LNCaP clone FGC (cell line): ENCODE measurements at regions not wholly inside any gene's neighbourhood (a gene's known extent, or its start where the extent isn't known, plus 50 kb on each side); places are given as distances from the start of the nearest gene placed in this dataset.
"Not testable (repeated sequence)": the region's sequence is repeated elsewhere in the genome, so short reads cannot be mapped to it uniquely, and the experiment has no call there.

Experiments used
- DNase-seq: peaks from one replicate; pipeline ENCODE4 v3.0.0-alpha.2; 2011; ENCODE audit warnings: low read depth
- H3K4me3 ChIP-seq: 2 replicates; pipeline ENCODE4 v1.5.1; 2011; ENCODE audit warnings: mild to moderate bottlenecking, low read depth, low read length, control low read depth
- TF ChIP-seq, protein P1 (sequence below): IDR thresholded peaks from 2 replicates; pipeline ENCODE4 v1.5.1; 2012; ENCODE audit warnings: mild to moderate bottlenecking; ENCODE audit not compliant: control insufficient read depth, insufficient read depth; ENCODE audit errors: extremely low read depth

DNA sequence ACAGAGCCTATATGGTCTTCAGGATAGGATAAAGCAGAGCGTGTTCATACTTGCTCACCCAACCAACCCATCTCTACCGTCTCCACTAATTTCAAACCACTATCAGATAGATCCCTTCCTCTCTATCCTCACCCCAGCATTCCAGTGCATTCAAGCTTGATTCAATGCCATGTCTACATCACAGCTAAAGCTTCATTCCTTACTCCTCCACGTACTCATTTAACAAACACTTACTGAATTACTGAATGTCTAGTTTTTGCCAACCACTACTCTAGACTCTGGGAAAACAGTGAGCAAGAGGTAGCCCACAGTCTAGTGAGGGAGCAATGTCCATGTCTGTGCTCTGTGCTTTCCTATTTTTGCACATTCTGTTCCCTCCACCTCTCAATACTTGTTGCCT, 163.5 kb upstream of the MSX2 start:
- TF ChIP-seq, protein P1, sequence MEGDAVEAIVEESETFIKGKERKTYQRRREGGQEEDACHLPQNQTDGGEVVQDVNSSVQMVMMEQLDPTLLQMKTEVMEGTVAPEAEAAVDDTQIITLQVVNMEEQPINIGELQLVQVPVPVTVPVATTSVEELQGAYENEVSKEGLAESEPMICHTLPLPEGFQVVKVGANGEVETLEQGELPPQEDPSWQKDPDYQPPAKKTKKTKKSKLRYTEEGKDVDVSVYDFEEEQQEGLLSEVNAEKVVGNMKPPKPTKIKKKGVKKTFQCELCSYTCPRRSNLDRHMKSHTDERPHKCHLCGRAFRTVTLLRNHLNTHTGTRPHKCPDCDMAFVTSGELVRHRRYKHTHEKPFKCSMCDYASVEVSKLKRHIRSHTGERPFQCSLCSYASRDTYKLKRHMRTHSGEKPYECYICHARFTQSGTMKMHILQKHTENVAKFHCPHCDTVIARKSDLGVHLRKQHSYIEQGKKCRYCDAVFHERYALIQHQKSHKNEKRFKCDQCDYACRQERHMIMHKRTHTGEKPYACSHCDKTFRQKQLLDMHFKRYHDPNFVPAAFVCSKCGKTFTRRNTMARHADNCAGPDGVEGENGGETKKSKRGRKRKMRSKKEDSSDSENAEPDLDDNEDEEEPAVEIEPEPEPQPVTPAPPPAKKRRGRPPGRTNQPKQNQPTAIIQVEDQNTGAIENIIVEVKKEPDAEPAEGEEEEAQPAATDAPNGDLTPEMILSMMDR = no peak
- DNase-seq = no peak
- H3K4me3 ChIP-seq = no peak overlapping the region

DNA sequence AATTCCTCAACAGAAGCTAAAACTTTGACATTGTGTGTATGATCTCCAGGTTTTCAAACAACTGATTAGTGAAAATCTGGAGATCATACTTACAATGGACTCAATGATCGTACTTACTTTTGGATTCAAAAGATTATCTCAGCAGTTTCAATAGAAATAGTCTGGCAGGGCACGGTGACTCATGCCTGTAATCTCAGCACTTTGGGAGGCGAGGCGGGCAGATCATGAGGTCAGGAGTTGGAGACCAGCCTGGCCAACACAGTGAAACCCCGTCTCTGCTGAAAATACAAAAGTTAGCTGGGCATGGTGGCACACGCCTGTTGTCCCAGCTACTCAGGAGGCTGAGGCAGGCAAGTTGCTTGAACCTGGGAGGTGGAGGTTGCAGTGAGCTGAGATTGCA, 161.3 kb upstream of the MSX2 start:
- DNase-seq, H3K4me3 ChIP-seq: not testable (repeated sequence)

DNA sequence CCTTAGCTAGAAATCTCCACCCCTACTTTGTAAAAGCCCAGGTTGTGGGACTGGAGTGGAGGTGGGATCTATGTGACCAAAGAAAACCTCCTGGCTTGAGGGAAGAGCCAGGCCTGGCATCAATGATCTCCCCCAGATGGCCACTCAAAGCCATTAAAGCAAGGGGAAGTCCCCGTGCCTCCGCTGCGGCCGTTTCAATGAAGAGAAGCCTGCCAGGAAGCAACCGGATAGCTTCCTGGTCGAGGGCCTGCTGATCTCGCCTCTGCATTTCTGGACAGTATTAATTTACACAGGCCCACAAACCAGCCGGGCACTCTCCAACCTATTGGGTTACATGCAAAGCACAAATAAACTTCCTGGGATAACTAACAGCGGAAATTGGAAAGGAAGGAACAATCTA, 160.5 kb upstream of the MSX2 start:
- H3K4me3 ChIP-seq = no peak overlapping the region
- no peak for DNase-seq
- TF ChIP-seq, protein P1 = no peak

DNA sequence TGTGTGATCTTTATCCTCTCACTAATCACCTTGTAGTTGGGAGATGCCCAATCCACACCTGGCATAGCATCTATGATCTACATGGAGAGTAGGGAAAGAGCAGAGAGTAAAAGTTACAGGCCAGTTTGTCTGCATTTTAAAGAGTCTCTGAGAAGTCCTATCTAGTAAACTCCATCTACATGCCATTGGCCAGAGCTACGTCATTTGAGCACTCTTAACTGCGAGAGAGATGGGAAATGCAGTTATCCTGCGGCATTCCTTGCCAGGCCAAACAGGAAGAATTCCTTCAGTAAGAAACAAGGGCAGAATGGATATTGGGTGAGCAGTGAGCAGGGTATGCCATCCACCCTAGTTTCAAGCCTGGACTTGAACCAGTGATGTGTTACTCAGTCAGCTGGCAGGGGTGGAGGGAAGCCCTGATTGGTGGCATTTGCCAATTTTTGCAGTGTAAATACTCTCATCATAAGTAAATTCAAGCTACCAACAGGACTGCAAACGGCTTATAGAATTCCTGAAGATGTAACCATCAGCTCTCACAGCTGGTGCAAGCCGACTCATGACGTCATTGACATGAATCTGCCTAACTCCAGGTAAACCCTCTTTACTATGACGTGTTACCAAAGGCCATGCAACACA, 156.8 kb upstream of the MSX2 start:
- TF ChIP-seq, protein P1 = no peak
- H3K4me3 ChIP-seq = no peak overlapping the region
- DNase-seq = no peak

DNA sequence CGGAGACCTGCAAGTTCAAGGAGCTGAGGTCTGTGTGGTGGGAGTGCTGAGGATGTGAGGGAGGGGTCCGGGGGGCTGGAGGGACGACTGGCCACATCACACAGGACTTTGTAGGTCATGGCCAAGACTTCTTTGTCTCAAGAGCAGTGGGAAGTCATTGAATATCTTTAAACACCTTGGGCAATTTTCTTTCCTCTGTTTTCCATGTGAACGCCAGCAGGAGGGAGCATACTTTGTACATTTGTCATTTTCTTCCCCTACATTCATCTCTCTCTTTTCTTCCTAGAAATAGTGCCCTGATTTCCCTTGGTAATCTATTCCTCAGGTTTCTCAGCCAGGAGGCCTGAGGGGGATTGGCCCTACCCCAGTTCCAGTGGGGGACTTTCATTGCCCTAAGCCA, 153.7 kb upstream of the MSX2 start:
- TF ChIP-seq, protein P1 = no peak

DNA sequence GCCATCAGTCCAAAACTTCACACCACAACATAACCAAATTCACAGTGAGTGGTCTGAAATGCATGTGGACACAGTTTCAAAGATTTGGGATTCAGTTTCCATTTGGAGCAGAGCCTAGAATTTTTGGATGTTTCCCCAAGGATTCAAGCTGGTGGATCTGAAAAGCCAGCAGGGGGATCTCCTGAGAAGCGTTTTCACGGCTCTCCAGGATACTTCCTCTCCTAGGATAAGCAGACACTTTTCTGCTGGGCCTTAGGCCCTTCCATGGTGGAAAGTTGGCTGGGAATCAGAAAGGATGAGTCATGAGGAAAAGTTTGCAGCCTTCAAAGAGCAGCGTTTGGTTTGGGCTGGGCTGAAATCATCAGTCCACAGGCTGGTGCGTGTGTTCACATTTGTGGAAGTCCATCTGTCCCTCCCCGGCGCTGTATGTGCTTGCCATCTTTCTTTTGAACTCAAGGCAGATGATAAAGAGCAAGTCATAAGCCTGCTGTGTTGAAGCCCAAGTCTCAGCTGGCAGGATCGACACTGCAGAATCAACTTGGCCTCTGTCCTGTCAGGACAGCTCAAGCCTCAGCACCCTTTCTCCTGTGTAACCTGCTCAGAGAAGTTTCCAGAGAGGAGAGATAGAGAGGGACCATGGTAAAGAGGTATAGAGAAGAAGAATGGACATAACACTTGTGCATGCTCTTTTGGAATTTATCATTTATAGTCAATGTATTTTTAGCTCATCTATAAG, 152.6 kb upstream of the MSX2 start:
- peak; percentile 57 for DNase-seq
- TF ChIP-seq, protein P1 = 0 out of 2 replicates have a peak, but pooled peaks have one; percentile 12
- H3K4me3 ChIP-seq = no peak overlapping the region

More for the DNA sequence above, 153.7 kb upstream of the MSX2 start:
- no peak for DNase-seq
- no peak overlapping the region for H3K4me3 ChIP-seq

DNA sequence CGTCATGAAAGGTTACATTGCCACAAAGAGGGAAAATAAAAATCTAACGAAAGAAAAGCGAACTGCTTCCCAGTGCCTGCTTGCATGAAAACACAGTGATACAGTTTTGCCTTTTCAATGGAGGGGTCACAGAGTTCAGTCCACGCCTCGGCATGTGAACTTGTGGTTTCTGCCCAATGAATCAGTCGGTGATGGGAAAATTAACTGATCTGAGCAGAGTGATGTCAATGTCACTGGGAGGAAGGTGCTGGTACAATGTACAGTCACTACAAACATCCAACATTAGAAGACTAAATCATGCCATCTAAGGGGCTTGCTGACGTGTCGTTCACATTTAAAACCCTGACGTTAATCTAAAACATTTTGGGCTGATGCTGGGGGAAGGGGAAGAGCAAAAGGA, 151.8 kb upstream of the MSX2 start:
- DNase-seq = no peak
- H3K4me3 ChIP-seq = no peak overlapping the region
- TF ChIP-seq, protein P1 = no peak
